ENCODE measurements at regions not wholly inside any gene's neighbourhood (a gene's known extent, or its start where the extent isn't known, plus 50 kb on each side); places are given as distances from the start of the nearest gene placed in this dataset.

DNA sequence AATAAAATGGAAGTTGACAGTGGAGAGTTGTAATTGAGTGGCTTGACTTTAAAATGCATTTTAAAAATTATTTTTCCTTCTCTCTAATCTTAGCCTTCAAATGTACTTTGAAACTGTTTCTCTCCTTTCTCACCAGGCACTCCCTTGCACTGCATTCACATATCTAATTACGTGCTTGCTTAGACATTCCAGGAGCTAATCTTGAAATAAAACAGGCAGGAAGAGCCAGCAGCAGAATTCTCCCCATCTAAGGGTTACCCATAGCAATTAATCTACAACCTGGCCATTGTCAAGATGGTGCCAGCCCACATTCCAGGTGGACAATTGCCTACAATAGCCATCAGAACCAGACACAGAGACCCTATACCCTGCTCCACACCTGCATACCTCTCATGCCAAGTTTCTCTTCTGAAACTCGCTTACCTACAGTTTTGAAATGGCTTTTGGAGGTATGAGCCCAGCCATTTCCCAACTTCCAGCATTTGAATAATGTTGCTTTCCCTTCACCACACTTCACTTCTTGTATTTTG lies 167.6 kb upstream of the GJE1 start:
- Histone ChIP-seq H3K27ac (no peak overlapping the region), H3K9me3 (no peaks in the 10 kb centered on the region), H3K4me3 (no peak overlapping the region), H3K27me3 (no peaks in the 10 kb centered on the region), H3K36me3 (ENCODE audit: low read depth, missing control alignments) (no peaks in the 10 kb centered on the region), H3K4me1 (no peaks in the 10 kb centered on the region)
- DNase-seq = no peak
- TF ChIP-seq, protein P1, sequence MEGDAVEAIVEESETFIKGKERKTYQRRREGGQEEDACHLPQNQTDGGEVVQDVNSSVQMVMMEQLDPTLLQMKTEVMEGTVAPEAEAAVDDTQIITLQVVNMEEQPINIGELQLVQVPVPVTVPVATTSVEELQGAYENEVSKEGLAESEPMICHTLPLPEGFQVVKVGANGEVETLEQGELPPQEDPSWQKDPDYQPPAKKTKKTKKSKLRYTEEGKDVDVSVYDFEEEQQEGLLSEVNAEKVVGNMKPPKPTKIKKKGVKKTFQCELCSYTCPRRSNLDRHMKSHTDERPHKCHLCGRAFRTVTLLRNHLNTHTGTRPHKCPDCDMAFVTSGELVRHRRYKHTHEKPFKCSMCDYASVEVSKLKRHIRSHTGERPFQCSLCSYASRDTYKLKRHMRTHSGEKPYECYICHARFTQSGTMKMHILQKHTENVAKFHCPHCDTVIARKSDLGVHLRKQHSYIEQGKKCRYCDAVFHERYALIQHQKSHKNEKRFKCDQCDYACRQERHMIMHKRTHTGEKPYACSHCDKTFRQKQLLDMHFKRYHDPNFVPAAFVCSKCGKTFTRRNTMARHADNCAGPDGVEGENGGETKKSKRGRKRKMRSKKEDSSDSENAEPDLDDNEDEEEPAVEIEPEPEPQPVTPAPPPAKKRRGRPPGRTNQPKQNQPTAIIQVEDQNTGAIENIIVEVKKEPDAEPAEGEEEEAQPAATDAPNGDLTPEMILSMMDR (IDR thresholded peaks at IDR 0.05) = no peak
- TF ChIP-seq POLR2A (IDR thresholded peaks at IDR 0.05) = no peak
- 54 to 62% methylated on average over 2 of the region's 2 CpGs for WGBS, 2 donors
- intact Hi-C loops (cut with DNase I; ENCODE audit: low total_unique reads) = no loop called here

DNA sequence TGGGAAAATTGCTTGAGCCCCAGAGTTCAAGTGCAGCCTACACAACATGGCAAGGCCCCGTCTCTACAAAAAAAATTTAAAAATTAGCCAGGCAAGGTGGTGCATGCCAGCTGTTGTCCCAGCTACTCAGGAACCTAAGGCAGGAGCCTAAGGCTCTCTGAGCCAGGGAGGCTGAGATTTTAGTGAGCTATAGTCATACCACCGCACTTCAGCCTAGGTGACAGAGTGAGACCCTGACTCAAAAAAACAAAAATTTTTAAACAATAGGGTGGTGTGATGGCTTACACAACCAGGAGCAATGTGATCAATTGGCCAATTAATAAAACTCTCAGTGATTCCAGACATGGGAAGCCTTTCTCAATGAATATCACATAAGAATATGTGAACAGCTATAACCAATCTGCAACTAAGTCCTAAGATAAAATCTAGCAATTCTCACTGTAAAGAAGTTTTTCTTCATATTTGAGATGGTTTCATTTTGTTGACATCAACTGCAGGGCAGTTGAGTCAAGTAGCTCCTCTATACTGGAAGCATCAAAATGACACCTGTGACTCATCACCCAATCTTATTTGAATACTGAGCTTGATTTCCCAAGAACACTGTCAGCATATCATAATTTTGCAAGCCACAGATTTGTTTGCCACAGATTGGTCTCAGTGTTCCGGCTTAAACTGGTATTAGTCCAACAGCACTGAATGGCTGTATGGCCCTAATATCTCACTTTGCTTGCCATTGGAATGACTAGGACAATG lies 169.0 kb upstream of the GJE1 start:
- 86 to 93% methylated on average over 3 of the region's 3 CpGs for WGBS, 2 donors
- no peak for TF ChIP-seq POLR2A (IDR thresholded peaks at IDR 0.05)
- TF ChIP-seq, protein P1 (IDR thresholded peaks at IDR 0.05) = no peak

DNA sequence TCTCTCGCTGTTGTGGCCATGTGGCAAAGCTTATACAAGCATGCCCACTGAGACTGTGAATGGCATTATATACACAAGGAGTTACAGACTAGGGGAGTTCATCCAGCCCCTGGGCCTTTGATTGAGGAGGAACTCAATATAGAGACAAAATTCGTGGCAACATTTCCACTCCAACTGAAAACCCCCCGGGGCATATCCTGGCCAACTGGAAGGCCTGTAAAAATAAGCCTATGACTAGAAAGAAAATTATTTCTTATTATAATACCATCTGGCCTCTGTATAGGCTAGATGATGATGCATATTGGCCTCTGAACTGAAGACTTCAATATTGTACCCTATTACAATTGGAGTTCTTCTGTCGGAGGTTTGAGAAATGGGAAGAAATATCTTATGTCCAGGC lies 175.5 kb upstream of the GJE1 start:
- DNase-seq = no peak
- intact Hi-C loops (cut with DNase I; ENCODE audit: low total_unique reads) = no loop called here
- no peaks in the 10 kb centered on the region for H3K9me3 ChIP-seq
- H3K4me1 ChIP-seq = peaks cover 13% of the 10 kb centered on the region
- no peaks in the 10 kb centered on the region for H3K27me3 ChIP-seq
- WGBS, 2 donors = 88 to 94% methylated on average over 4 of the region's 4 CpGs
- no peaks in the 10 kb centered on the region for H3K36me3 ChIP-seq (ENCODE audit: low read depth, missing control alignments)
- TF ChIP-seq, protein P1 (IDR thresholded peaks at IDR 0.05) = no peak
- no peak for TF ChIP-seq POLR2A (IDR thresholded peaks at IDR 0.05)
- H3K4me3 ChIP-seq = no peak overlapping the region
- H3K27ac ChIP-seq = no peak overlapping the region

More for the DNA sequence above, 169.0 kb upstream of the GJE1 start:
- Histone ChIP-seq H3K27ac (no peak overlapping the region), H3K9me3 (no peaks in the 10 kb centered on the region), H3K27me3 (no peaks in the 10 kb centered on the region), H3K36me3 (ENCODE audit: low read depth, missing control alignments) (no peaks in the 10 kb centered on the region), H3K4me1 (no peaks in the 10 kb centered on the region), H3K4me3 (no peak overlapping the region)
- no peak for DNase-seq
- intact Hi-C loops (cut with DNase I; ENCODE audit: low total_unique reads) = no loop called here

DNA sequence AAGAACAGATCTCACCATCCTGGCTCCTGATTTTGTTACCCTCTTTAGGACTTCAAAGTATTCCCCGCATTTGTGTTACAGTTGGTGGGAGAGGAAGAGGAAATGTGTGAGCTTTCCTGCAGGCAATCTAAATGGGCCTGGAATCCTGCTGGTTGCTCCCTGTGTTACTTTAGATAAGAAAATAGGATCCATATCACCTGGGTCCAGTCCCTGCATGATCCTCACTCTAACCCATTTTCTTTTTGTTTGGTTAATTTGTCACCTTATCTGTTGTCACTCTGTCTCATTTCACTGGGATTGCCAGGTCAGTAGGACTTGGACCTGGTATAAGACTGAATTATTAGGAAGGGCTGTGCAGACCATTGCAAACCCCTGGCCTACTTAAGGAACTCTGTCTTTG lies 175.9 kb upstream of the GJE1 start:
- Histone ChIP-seq H3K27me3 (no peaks in the 10 kb centered on the region), H3K9me3 (no peaks in the 10 kb centered on the region), H3K4me1 (peaks cover 13% of the 10 kb centered on the region), H3K4me3 (no peak overlapping the region), H3K27ac (no peak overlapping the region), H3K36me3 (ENCODE audit: low read depth, missing control alignments) (no peaks in the 10 kb centered on the region)
- intact Hi-C loops (cut with DNase I; ENCODE audit: low total_unique reads) = no loop called here
- WGBS, 2 donors = 74 to 97% methylated on average over 1 of the region's 1 CpG
- DNase-seq = no peak
- TF ChIP-seq POLR2A (IDR thresholded peaks at IDR 0.05) = no peak

DNA sequence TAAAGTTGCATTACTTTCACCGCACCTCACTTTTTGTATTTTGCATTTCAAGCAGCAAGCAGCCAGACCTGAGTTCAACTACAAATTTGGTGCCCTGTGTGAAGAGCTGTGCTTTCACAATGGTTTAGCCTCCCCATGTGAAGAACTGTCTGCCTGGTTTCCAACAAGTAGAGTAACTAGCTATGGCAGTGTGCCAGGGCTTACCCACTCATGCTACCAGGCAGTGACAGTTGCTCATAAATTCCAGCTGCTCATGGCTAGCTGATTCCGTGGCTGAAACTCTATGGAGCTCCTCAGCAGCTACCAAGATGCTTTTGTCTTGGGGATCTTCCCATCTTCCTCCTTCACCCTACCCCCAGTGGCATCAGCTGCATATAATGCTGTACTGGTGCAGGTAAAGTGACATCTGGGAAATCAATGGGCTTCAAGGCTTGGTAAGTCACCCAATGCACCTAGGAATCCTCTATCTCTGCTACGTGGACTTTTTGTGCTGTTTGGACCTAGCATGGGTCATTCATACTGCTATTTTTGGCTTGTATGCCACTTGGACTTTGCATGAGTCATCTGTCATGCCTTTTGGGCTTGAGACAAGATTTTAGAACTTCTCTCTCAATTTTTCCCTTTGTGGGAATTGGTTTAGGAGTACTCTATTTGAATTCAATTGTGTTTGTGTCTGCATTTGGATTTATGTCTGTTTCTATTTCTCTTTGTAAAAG lies 176.5 kb upstream of the GJE1 start:
- 43 to 65% methylated on average over 3 of the region's 3 CpGs for WGBS, 2 donors

More for the DNA sequence above, 176.5 kb upstream of the GJE1 start:
- intact Hi-C loops (cut with DNase I; ENCODE audit: low total_unique reads) = no loop called here
- peak; percentile 24 for DNase-seq
- Histone ChIP-seq H3K9me3 (no peaks in the 10 kb centered on the region), H3K4me3 (no peak overlapping the region), H3K27me3 (no peaks in the 10 kb centered on the region), H3K27ac (no peak overlapping the region), H3K4me1 (peaks cover 13% of the 10 kb centered on the region), H3K36me3 (ENCODE audit: low read depth, missing control alignments) (no peaks in the 10 kb centered on the region)
- no peak for TF ChIP-seq POLR2A (IDR thresholded peaks at IDR 0.05)
- TF ChIP-seq, protein P1 (IDR thresholded peaks at IDR 0.05) = no peak
